ENCODE measurements at regions not wholly inside any gene's neighbourhood (a gene's known extent, or its start where the extent isn't known, plus 50 kb on each side); places are given as distances from the start of the nearest gene placed in this dataset.
"Not testable (repeated sequence)": the region's sequence is repeated elsewhere in the genome, so short reads cannot be mapped to it uniquely, and the experiment has no call there.

GRCh38 chr2:42974721-42975717 lies 182.6 kb upstream of the HAAO start:
- H3K27me3 ChIP-seq (ENCODE audit: insufficient read depth, poor library complexity, severe bottlenecking) = no peaks in the 10 kb centered on the region
- no peak overlapping the region for H3K4me3 ChIP-seq (replicated peaks; ENCODE audit: insufficient read depth, low read length)
- peak in 1 of 2 experiments; percentile 71 for DNase-seq (ENCODE audit: low read depth in 1 of 2, low spot score in 1 of 2)
- H3K27ac ChIP-seq (replicated peaks) = peak overlapping the region; percentile 69
- TF ChIP-seq SPI1 (IDR thresholded peaks at IDR 0.05; ENCODE audit: borderline replicate concordance, low read depth) = no peak
- TF ChIP-seq POLR2AphosphoS5 (IDR thresholded peaks at IDR 0.05; ENCODE audit: low read depth) = no peak
- no peak for TF ChIP-seq REST (IDR thresholded peaks at IDR 0.05; ENCODE audit: insufficient replicate concordance, low read depth)
- no peak for TF ChIP-seq GABPA (IDR thresholded peaks at IDR 0.05; ENCODE audit: low read depth)
- TF ChIP-seq CTCF (IDR thresholded peaks at IDR 0.05; ENCODE audit: insufficient read depth, low read length) = peak; percentile 56

DNA sequence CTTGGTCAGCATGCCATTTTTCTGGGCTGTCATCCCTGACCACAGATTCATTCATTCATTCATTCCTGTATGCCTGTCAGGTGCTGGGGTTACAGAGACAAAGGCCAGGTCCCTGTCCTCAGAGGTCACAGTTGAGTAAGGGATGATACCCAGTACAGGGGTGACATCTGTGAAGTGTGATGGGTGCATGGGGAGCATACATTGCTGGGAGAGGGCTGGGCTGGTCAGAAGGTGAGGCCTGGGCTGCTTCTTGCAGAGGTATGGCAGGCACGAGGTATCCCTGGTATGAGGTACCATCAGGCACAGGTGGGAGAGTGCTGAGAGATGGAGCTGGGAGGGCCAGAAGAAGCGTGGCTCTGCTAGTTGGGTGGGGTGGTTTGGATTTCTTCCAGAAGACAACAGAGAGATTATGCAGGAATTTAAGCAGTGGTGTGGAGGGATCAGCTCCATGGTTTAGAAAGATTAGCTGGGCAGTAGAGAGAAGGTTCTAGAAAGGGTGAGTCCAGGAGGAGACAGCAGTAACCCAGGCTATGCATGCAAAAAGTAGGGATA lies 181.9 kb upstream of the HAAO start:
- Histone ChIP-seq H3K27me3 (ENCODE audit: insufficient read depth, poor library complexity, severe bottlenecking) (no peaks in the 10 kb centered on the region), H3K4me3 (replicated peaks; ENCODE audit: insufficient read depth, low read length) (no peak overlapping the region), H3K27ac (replicated peaks) (no peak overlapping the region)
- no peak for TF ChIP-seq CTCF (IDR thresholded peaks at IDR 0.05; ENCODE audit: insufficient read depth, low read length)
- DNase-seq (ENCODE audit: low read depth in 1 of 2, low spot score in 1 of 2) = no peak

GRCh38 chr2:42973726-42974125 lies 181.3 kb upstream of the HAAO start:
- Histone ChIP-seq H3K27me3 (ENCODE audit: insufficient read depth, poor library complexity, severe bottlenecking) (no peaks in the 10 kb centered on the region), H3K27ac (replicated peaks) (no peak overlapping the region), H3K4me3 (replicated peaks; ENCODE audit: insufficient read depth, low read length) (no peak overlapping the region)
- no peak for DNase-seq (ENCODE audit: low read depth in 1 of 2, low spot score in 1 of 2)
- TF ChIP-seq SPI1 (IDR thresholded peaks at IDR 0.05; ENCODE audit: borderline replicate concordance, low read depth) = no peak
- TF ChIP-seq GABPA (IDR thresholded peaks at IDR 0.05; ENCODE audit: low read depth) = no peak
- no peak for TF ChIP-seq REST (IDR thresholded peaks at IDR 0.05; ENCODE audit: insufficient replicate concordance, low read depth)
- TF ChIP-seq CTCF (IDR thresholded peaks at IDR 0.05; ENCODE audit: insufficient read depth, low read length) = no peak
- no peak for TF ChIP-seq POLR2AphosphoS5 (IDR thresholded peaks at IDR 0.05; ENCODE audit: low read depth)

DNA sequence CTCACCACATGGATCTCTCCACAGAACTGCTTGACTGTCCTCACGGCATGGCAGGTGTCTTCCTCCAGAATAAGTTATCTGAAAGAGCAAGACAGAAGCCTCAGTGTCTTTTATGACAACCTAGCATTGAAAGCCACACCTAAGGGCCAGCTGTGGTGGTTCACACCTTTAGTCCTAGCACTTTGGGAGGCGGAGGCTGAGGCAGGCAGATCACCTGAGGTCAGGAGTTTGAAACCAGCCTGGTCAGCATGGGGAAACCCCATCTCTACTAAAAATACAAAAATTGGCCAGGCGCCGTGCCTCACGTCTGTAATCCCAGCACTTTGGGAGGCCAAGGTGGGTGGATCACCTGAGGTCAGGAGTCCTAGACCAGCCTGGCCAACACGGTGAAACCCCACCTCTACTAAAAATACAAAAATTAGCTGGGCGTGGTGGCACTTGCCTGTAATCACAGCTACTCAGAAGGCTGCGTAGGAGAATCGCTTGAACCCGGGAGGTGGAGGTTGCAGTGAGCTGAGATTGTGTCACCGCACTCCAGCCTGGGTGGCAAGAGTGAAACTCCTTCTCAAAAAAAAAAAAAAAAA lies 180.6 kb upstream of the HAAO start:
- H3K27ac ChIP-seq (replicated peaks); H3K27me3 ChIP-seq (ENCODE audit: insufficient read depth, poor library complexity, severe bottlenecking); DNase-seq (ENCODE audit: low read depth in 1 of 2, low spot score in 1 of 2); H3K4me3 ChIP-seq (replicated peaks; ENCODE audit: insufficient read depth, low read length): not testable (repeated sequence)
